Smooth muscle cell (in vitro differentiated cells): ENCODE measurements at regions not wholly inside any gene's neighbourhood (a gene's known extent, or its start where the extent isn't known, plus 50 kb on each side); places are given as distances from the start of the nearest gene placed in this dataset.

ENCODE experiments used
- DNase-seq: peaks from one replicate; lab custom pipeline; 2025; ENCODE audit not compliant: unreplicated experiment; lab: John Stamatoyannopoulos, UW
- H2AFZ ChIP-seq: fragments of 200-600 bp; sonication (generic); 2 replicates; pipeline ENCODE4 v1.6.0; 2016; ENCODE audit warnings: antibody characterized with exemption, low read depth, mild to moderate bottlenecking
- H3F3A ChIP-seq: fragments of 200-600 bp; sonication (generic); 2 replicates; pipeline ENCODE4 v1.6.0; 2017; ENCODE audit warnings: antibody characterized with exemption, low read depth
- H3K27ac ChIP-seq: fragments of 200-600 bp; sonication (generic); 2 replicates; pipeline ENCODE4 v1.5.1; 2016; ENCODE audit warnings: low read depth, mild to moderate bottlenecking
- H3K27me3 ChIP-seq: fragments of 200-600 bp; sonication (generic); 2 replicates; pipeline ENCODE4 v1.6.1; 2016; ENCODE audit warnings: low read depth, mild to moderate bottlenecking
- H3K36me3 ChIP-seq: fragments of 200-600 bp; sonication (generic); 2 replicates; pipeline ENCODE4 v1.5.1; 2016; ENCODE audit warnings: low read depth
- H3K4me1 ChIP-seq: fragments of 200-600 bp; sonication (generic); 2 replicates; pipeline ENCODE4 v1.5.1; 2016; ENCODE audit warnings: low read depth
- H3K4me2 ChIP-seq: fragments of 200-600 bp; sonication (generic); 2 replicates; pipeline ENCODE4 v1.6.0; 2016; ENCODE audit warnings: mild to moderate bottlenecking
- H3K4me3 ChIP-seq: fragments of 200-600 bp; sonication (generic); 2 replicates; pipeline ENCODE4 v1.5.1; 2016; ENCODE audit warnings: mild to moderate bottlenecking
- H3K79me2 ChIP-seq: fragments of 200-600 bp; sonication (generic); 2 replicates; pipeline ENCODE4 v1.6.0; 2016; ENCODE audit warnings: low read depth, mild to moderate bottlenecking
- H3K9ac ChIP-seq: fragments of 200-600 bp; sonication (generic); 2 replicates; pipeline ENCODE4 v1.6.0; 2016; ENCODE audit warnings: low read depth
- H3K9me3 ChIP-seq: fragments of 200-600 bp; sonication (generic); replicated peaks from 2 replicates; pipeline ENCODE4 v1.5.1; 2016; ENCODE audit warnings: low read depth
- H4K20me1 ChIP-seq: fragments of 200-600 bp; sonication (generic); 2 replicates; pipeline ENCODE4 v1.6.0; 2016; ENCODE audit warnings: low read depth
- CTCF ChIP-seq: fragments of 200-600 bp; sonication (generic); IDR thresholded peaks from 2 replicates; pipeline ENCODE4 v1.5.1; 2017; ENCODE audit warnings: borderline replicate concordance, mild to moderate bottlenecking, antibody characterized with exemption; ENCODE audit not compliant: insufficient read depth, poor library complexity, severe bottlenecking
- WGBS: methylation state at CpG from one replicate; pipeline ENCODE4 v1.1.7; 2016; ENCODE audit warnings: low lambda C conversion rate; 5-methylcytosine and 5-hydroxymethylcytosine counted together

GRCh38 chr16:26189536-26189935, 497.8 kb downstream of the HS3ST4 start:
- H2AFZ ChIP-seq: no peak overlapping the region
- H3K4me1 ChIP-seq: no peaks in the 10 kb centered on the region
- H3K4me2 ChIP-seq: peak overlapping the region; percentile 30
- no peaks in the 10 kb centered on the region for H3K36me3 ChIP-seq
- H3K9me3 ChIP-seq: no peaks in the 10 kb centered on the region
- no peaks in the 10 kb centered on the region for H4K20me1 ChIP-seq
- H3K4me3 ChIP-seq: no peak overlapping the region
- no peak for DNase-seq
- H3K9ac ChIP-seq: no peak overlapping the region
- TF ChIP-seq CTCF: no peak
- no peaks in the 10 kb centered on the region for H3K79me2 ChIP-seq
- H3K27ac ChIP-seq: no peak overlapping the region
- 25% methylated on average over 6 of the region's 6 CpGs for WGBS
- peaks cover 5% of the 10 kb centered on the region for H3K27me3 ChIP-seq
- no peaks in the 10 kb centered on the region for H3F3A ChIP-seq

GRCh38 chr16:26194526-26194925, 502.8 kb downstream of the HS3ST4 start:
- peaks cover 14% of the 10 kb centered on the region for H3K27me3 ChIP-seq
- H3K27ac ChIP-seq: no peak overlapping the region
- no peak overlapping the region for H3K4me3 ChIP-seq
- WGBS: 93% methylated on average over 3 of the region's 3 CpGs
- no peaks in the 10 kb centered on the region for H3K4me1 ChIP-seq
- H2AFZ ChIP-seq: no peak overlapping the region
- H3F3A ChIP-seq: no peaks in the 10 kb centered on the region
- no peaks in the 10 kb centered on the region for H3K79me2 ChIP-seq
- no peak for DNase-seq
- no peak for TF ChIP-seq CTCF
- no peaks in the 10 kb centered on the region for H3K9me3 ChIP-seq
- no peak overlapping the region for H3K4me2 ChIP-seq
- H3K9ac ChIP-seq: no peak overlapping the region
- H4K20me1 ChIP-seq: no peaks in the 10 kb centered on the region
- H3K36me3 ChIP-seq: no peaks in the 10 kb centered on the region

GRCh38 chr16:26195225-26195624, 503.5 kb downstream of the HS3ST4 start:
- no peak overlapping the region for H3K4me2 ChIP-seq
- H3K9me3 ChIP-seq: no peaks in the 10 kb centered on the region
- peaks cover 9% of the 10 kb centered on the region for H3K27me3 ChIP-seq

More at GRCh38 chr16:26195225-26195624, 503.5 kb downstream of the HS3ST4 start:
- H3K9ac ChIP-seq: no peak overlapping the region
- H3K4me3 ChIP-seq: no peak overlapping the region
- H3K4me1 ChIP-seq: no peaks in the 10 kb centered on the region
- no peaks in the 10 kb centered on the region for H3F3A ChIP-seq
- no peaks in the 10 kb centered on the region for H3K36me3 ChIP-seq
- no peak overlapping the region for H2AFZ ChIP-seq
- DNase-seq: no peak
- H3K79me2 ChIP-seq: no peaks in the 10 kb centered on the region
- no peak for TF ChIP-seq CTCF
- H4K20me1 ChIP-seq: no peaks in the 10 kb centered on the region
- H3K27ac ChIP-seq: no peak overlapping the region
- WGBS: 80% methylated on average over 3 of the region's 3 CpGs
